Right lobe of liver (tissue), 4 donors: ENCODE measurements at regions not wholly inside any gene's neighbourhood (a gene's known extent, or its start where the extent isn't known, plus 50 kb on each side); places are given as distances from the start of the nearest gene placed in this dataset.

Experiments used
- POLR2A ChIP-seq: fragments of 450-650 bp; IDR thresholded peaks from one replicate; pipeline ENCODE4 v1.6.1; 2017; ENCODE audit warnings: antibody characterized with exemption, mild to moderate bottlenecking
- TF ChIP-seq, protein P1 (sequence below), 4 donors: fragments of 200-600 bp in 3 of 4; fragments of 450-650 bp in 1 of 4; IDR thresholded peaks; one replicate each; pipeline versions ENCODE4 v1.5.1 to v1.8.0; 2016 to 2022; ENCODE audit warnings: antibody characterized with exemption in 4 of 4, mild to moderate bottlenecking in 2 of 4
- donor health status: DM: no; HTN: no; CAD: no.
- donor health status: DM: no; HTN: no; CAD: no.
- donor health status: DM: no; HTN: yes; CAD: no.

DNA sequence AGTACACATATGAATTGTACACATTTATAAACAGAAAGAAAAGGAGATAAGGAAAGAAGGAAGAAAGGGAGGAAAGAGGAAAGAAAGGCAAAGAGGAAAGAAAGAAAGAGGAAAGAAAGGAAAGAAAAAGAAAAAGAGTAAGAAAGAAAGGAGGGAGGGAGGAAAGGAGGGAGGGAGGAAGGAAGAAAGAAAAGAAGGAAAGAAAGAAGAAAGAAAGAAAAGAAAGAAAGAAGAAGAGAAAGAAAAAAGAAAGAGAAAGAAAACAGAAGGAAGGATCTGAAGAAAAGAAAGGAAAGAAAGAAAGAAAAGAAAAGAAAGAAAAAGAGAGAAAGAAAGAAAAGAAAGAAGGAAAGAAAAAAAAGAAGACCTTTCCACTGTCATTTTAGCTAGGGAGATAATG is 571.4 kb upstream of the SALL1 start:
- TF ChIP-seq, protein P1, sequence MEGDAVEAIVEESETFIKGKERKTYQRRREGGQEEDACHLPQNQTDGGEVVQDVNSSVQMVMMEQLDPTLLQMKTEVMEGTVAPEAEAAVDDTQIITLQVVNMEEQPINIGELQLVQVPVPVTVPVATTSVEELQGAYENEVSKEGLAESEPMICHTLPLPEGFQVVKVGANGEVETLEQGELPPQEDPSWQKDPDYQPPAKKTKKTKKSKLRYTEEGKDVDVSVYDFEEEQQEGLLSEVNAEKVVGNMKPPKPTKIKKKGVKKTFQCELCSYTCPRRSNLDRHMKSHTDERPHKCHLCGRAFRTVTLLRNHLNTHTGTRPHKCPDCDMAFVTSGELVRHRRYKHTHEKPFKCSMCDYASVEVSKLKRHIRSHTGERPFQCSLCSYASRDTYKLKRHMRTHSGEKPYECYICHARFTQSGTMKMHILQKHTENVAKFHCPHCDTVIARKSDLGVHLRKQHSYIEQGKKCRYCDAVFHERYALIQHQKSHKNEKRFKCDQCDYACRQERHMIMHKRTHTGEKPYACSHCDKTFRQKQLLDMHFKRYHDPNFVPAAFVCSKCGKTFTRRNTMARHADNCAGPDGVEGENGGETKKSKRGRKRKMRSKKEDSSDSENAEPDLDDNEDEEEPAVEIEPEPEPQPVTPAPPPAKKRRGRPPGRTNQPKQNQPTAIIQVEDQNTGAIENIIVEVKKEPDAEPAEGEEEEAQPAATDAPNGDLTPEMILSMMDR (IDR thresholded peaks at IDR 0.05), result no peak
- TF ChIP-seq POLR2A, result no peak
